GM18508 (cell line): ENCODE measurements at regions not wholly inside any gene's neighbourhood (a gene's known extent, or its start where the extent isn't known, plus 50 kb on each side); places are given as distances from the start of the nearest gene placed in this dataset.
"Not testable (repeated sequence)": the region's sequence is repeated elsewhere in the genome, so short reads cannot be mapped to it uniquely, and the experiment has no call there.

Experiments used
- ATAC-seq: cut with Tn5 transposase; IDR thresholded peaks from one replicate; pipeline ENCODE4 v1.9.1; 2021; ENCODE audit warnings: moderate number of reproducible peaks; ENCODE audit not compliant: insufficient read depth, unreplicated experiment

- no peak for ATAC-seq
These were observed 445.7 kb downstream of the DAD1 start for GRCh38 chr14:22143363-22143762.

GRCh38 chr14:22140633-22141032 is 448.4 kb downstream of the DAD1 start:
- no peak for ATAC-seq

- no peak for ATAC-seq
These were observed 457.1 kb downstream of the DAD1 start for GRCh38 chr14:22131749-22132476.

GRCh38 chr14:22124073-22124613 is 450.5 kb upstream of the OR4E1 start:
- ATAC-seq: no peak

GRCh38 chr14:22122829-22123560 is 449.4 kb upstream of the OR4E1 start:
- no peak for ATAC-seq

- ATAC-seq: no peak
These were observed 448.7 kb upstream of the OR4E1 start for GRCh38 chr14:22122227-22122818.

- ATAC-seq: no peak
These were observed 445.4 kb upstream of the OR4E1 start for GRCh38 chr14:22118899-22119477.

GRCh38 chr14:22113401-22113800 is 439.8 kb upstream of the OR4E1 start:
- ATAC-seq: no peak

- ATAC-seq: no peak
These were observed 438.4 kb upstream of the OR4E1 start for GRCh38 chr14:22112004-22112403.

- ATAC-seq: no peak
These were observed 434.1 kb upstream of the OR4E1 start for GRCh38 chr14:22107753-22108152.

- ATAC-seq: no peak
These were observed 433.4 kb upstream of the OR4E1 start for GRCh38 chr14:22106700-22107697.

- no peak for ATAC-seq
These were observed 432.0 kb upstream of the OR4E1 start for GRCh38 chr14:22105624-22106006.

GRCh38 chr14:22105006-22105623 is 431.5 kb upstream of the OR4E1 start:
- ATAC-seq: no peak

- not testable (repeated sequence) for ATAC-seq
These were observed 427.1 kb upstream of the OR4E1 start for GRCh38 chr14:22100764-22101120.

GRCh38 chr14:22099942-22100763 is 426.5 kb upstream of the OR4E1 start:
- peak; percentile 47 for ATAC-seq

GRCh38 chr14:22098435-22098834 is 424.8 kb upstream of the OR4E1 start:
- no peak for ATAC-seq

GRCh38 chr14:22097586-22098292 is 424.1 kb upstream of the OR4E1 start:
- ATAC-seq: no peak

- no peak for ATAC-seq
These were observed 423.5 kb upstream of the OR4E1 start for GRCh38 chr14:22097072-22097471.
